Fibroblast of the aortic adventitia (primary cell): ENCODE measurements at regions not wholly inside any gene's neighbourhood (a gene's known extent, or its start where the extent isn't known, plus 50 kb on each side); places are given as distances from the start of the nearest gene placed in this dataset.

Experiments used
- DNase-seq: peaks from one replicate; pipeline ENCODE4 v3.0.0-alpha.2; 2010; ENCODE audit warnings: low read depth
- H3K4me3 ChIP-seq: 2 replicates; pipeline ENCODE4 v1.5.1; 2011; ENCODE audit warnings: low read depth, mild to moderate bottlenecking, control low read depth, low read length, moderate library complexity
- CTCF ChIP-seq: IDR thresholded peaks from 2 replicates; pipeline ENCODE4 v1.5.1; 2011; ENCODE audit warnings: mild to moderate bottlenecking, low read length, control low read depth, inconsistent platforms; ENCODE audit not compliant: insufficient read depth

- H3K4me3 ChIP-seq: no peak overlapping the region
- DNase-seq: no peak
- TF ChIP-seq CTCF: no peak
Measured at GRCh38 chr11:134714021-134714656, 302.1 kb upstream of the B3GAT1 start.

- TF ChIP-seq CTCF: no peak
- no peak for DNase-seq
- H3K4me3 ChIP-seq: no peak overlapping the region
Measured at GRCh38 chr11:134712228-134713145, 300.4 kb upstream of the B3GAT1 start.

- no peak for DNase-seq
- TF ChIP-seq CTCF: no peak
- H3K4me3 ChIP-seq: no peak overlapping the region
Measured at GRCh38 chr11:134711588-134711987, 299.5 kb upstream of the B3GAT1 start.

- no peak for TF ChIP-seq CTCF
- no peak for DNase-seq
- H3K4me3 ChIP-seq: no peak overlapping the region
Measured at GRCh38 chr11:134710861-134711407, 298.9 kb upstream of the B3GAT1 start.

GRCh38 chr11:134705858-134706257 lies 293.8 kb upstream of the B3GAT1 start:
- H3K4me3 ChIP-seq: no peak overlapping the region
- no peak for TF ChIP-seq CTCF
- DNase-seq: no peak

DNA sequence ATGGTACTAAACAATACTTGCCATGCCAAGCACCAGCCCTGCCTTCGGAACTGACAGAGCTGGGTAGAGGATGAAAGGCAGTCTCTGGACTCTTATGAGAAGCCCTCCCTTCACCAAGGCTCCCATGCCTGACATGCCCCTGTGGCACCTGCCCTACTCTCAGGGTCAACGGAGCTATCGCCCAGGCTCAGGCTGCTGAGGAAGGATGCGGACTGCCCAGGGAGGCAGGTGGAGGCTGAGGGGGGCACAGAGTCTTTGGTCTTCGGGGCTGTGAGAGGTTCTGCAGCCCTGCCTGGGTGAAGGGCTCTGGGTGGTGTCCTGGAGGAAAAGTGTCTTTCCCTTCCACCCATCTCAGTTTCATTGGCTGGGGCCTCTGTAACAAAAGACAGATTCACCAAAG lies 290.8 kb upstream of the B3GAT1 start:
- no peak for TF ChIP-seq CTCF
- H3K4me3 ChIP-seq: no peak overlapping the region
- DNase-seq: no peak
